ENCODE measurements at regions not wholly inside any gene's neighbourhood (a gene's known extent, or its start where the extent isn't known, plus 50 kb on each side); places are given as distances from the start of the nearest gene placed in this dataset.

DNA sequence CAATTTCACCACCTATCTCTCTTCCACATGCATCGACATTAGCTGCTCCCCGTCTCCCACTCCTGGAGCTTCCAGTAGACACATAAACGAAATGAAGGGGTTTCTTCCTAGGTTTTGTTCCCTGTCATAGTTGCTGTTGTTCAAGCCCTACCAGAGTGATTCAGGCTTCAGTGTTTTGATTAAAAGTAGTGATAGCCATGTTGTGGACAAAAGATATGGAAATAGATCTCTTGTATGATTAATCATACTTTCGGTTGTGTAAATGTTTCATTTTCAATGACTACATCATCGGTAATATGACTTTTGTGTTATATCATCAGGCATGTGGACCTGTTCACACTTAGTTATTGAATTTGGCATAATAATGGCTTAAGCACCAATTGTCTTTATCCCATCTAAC lies 96.5 kb upstream of the KLF3 start:
- DNase-seq = no peak

- no peak for DNase-seq
Observed at GRCh38 chr4:38568768-38569167, 95.2 kb upstream of the KLF3 start.

DNA sequence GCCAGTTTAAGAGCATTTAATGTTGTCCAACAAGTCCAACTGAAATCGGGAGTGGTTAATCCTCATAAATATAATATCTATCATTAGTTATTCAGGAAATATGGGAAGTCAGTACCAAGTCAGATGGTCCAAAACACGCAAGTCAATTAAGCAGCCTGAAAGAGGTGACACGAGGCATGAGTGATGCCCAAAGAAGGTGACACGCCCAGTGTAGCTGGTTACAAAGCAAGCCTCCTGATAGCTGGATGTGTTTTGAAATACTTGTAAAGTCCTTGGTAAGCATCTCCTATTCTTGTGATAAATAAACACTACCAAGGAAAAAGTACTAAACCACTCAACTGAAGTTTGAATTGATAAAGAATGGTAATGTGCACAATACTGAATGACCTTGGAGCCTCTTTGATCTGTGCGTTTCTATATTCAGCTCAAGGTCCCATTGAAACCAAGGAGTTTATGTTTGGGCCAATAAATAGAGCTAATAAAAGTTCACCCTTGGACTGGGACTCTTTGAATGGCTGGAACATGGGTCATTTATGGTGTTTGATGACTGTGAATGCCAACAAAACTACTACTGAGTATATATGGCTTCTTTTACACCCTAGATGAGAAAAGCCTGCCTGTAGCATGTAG lies 93.2 kb upstream of the KLF3 start:
- DNase-seq = no peak

GRCh38 chr4:38572793-38573192 lies 91.2 kb upstream of the KLF3 start:
- no peak for DNase-seq

DNA sequence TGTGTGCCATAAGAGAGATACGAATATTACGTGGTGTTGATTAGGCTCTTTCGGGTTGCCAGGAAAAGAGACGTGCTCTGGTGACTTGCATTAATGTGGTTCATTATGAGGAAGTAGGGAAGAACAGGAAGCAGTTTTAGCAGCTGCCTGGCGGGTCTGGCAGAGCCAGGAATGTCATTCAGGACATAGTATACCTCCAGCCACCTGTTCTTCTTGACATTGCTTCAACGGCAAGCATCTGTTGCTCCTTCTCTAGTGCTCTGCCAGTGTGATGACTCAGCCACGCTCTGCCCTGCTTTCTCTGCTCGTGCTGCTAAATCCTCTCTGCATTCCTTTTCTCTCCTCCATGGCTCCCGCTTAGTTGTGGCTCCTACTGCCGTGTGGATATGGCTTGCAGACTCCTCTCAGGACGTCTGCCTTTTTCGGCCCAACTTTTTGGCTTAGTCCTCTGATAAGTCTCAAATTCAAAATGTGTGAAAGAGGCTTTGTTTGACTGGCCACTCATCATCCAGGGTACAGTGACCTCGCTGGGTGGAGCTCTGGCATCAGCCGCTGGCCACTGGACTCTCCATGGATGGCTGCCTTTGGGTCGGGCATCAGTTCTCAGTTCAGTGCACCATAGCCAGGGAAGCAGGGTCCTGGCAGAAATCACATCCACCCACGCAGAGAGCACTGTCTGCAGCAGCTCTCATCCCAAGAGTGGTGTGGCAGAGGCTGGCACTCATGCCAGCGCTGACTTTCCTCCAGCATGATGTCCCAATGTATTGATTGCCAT lies 89.3 kb upstream of the KLF3 start:
- DNase-seq = no peak

DNA sequence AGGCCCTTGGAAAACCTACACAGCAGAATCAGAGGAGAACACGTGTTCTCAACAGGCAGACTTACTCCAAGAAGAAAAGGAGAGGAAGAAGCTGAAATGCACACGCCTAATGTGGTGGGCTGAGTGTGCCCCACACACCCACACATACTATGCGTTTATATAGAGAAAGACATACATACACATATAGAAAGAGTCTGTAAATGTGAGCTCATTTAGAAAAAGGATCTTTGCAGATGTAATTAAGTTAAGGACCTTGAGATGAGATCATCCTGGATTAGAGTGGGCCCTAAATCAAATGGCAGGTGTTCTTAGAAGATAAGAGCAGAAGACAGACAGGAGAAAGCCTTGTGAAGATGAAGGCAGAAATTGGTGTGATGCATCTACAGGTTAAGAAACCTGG lies 87.2 kb upstream of the KLF3 start:
- no peak for DNase-seq

GRCh38 chr4:38577462-38577861 lies 86.5 kb upstream of the KLF3 start:
- DNase-seq = no peak

DNA sequence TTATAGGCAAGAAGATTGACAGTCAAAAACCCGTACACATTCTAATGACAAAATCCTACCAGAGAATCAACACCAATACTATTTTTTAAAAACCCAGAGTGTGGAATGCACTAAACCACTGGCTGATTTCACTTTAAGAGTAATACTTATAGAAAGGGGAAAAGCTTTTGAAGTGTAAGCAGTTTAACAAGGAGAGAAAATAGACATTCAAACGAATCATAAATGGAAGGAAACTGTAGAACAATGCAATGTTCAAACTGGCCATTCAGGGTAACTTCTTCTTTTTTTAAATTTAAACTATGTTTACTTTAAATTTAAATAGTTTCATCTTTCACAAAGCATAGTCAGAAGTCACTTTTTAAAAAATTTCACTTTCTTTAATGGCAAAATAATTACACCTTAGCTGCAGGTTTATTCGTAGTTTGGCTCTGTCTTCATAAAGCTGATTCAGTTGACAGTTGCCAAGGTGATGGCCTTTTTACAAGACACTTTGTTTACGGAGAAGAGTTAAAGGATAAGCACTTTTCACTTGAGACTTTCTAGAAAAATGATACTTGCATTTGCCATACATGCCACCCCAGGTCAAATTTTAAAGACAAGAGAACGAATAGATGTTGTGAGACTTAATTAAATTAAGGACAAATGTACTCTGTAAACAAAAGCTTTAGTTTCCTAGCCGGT lies 82.4 kb upstream of the KLF3 start:
- DNase-seq = no peak

GRCh38 chr4:38582445-38582844 lies 81.6 kb upstream of the KLF3 start:
- no peak for DNase-seq

DNA sequence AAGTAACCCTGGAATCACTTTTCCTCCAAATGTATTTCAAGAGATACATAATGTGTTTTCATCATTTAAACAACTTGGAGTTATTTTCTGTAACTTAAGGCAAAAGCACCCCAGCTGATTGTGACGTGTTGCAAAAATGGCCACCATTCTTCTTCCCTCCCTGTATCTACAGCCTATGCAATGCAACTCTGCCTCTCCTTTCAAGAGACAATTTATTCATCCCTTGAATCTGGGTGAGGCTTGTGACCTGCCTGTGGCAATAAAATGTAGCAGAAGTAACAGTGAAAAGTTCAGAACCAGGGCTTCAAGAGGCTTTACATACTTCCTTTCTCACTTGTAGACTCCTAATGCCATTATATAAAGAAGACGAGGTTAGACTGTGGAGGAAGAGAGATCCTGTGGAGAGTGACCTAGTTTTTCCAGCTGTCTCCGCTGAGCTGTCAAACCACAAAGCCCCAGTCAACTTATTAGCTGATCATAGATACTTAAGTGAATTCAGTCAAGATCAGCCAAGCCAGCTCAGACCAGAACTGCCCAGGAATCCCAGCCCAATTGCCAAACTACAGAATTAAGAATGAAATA lies 81.0 kb upstream of the KLF3 start:
- DNase-seq = peak; percentile 40

- no peak for DNase-seq
Observed at GRCh38 chr4:38585871-38586270, 78.1 kb upstream of the KLF3 start.

- DNase-seq = no peak
Observed at GRCh38 chr4:38587106-38587505, 76.9 kb upstream of the KLF3 start.

DNA sequence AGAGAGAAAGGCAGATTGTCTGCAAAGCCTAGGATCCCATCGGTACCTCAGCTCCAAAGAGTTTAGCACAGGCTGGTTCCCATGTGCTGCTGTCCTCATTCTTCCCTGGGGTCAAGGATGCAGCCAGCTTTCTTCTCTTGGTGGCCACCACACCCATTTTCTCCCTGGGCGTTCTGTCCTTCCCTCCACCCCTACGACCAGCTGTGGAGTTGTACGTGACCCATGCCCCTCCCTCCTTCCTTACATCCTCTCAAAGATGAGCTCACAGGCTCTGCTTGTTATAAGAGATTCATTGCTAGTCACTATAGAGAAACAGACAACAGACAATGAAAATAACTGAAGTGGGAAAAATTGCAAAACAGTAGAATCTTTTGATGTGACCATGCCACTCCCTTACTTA lies 74.0 kb upstream of the KLF3 start:
- no peak for DNase-seq

GRCh38 chr4:38591617-38592337 lies 72.2 kb upstream of the KLF3 start:
- no peak for DNase-seq

DNA sequence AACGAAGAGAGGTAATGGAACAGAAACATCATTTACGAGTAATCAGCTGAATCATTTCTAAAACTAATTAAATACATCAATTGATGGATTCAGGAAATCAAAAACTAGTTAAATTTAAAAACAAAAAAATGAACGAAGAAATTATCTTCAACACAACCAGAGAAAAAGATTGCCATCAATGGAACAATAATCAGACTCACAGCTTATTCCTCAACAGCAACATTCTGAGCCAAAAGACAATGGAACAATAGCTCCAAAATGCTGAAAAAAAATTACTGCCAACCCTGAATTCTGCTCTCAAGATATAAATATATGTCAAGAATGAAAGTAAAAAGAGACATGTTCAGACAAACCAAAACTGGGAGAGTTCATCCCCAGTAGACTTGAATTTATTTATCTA lies 65.5 kb upstream of the KLF3 start:
- DNase-seq = no peak

DNA sequence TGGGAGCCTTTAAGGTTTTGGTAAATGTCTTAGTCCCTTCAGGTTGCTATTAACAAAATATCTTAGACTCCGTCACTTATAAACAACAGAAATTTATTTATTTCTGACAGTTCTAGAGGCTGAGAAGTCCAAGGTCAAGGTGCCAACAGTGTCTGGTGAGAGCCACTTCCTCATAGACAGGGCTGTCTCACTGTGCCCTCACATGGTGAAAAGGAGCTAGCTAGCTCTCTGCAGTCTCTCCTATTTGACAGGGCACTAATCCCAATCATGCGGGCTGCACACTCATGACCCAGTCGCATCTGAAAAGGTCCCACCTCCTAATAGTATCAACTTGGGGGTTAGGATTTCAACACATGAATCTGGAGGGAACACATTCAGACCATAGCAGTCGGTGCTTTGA lies 63.4 kb upstream of the KLF3 start:
- DNase-seq = no peak

DNA sequence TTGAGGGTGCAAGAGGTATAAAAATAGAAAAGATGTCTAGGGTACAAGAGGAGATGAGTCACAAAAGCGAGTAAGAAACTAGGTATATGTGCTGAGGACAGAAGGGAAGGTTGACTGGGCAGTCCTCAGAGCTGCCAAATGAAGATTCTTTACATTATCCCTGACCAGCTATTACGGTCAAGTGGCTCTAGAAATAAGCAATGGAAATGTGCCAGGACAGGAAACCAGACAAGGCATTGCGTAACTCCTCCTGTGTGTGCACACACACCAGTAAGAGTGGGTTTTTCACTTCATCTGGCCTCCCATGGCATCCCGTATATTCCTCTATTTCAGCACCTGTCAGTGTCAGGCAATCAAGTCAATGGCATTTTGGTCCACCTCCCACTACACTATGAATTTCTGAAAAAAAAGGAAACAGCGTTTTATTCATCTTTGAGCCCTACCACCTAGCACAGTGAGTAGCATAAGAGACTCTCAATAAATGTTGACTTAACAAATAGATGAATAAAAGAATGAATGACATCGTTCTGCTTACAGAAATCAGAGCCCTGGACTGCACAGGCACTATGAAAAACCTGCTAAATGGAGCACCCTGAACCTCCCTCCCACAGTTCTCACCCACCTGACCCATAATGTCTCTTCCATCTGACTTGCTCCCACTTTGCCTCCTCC lies 62.6 kb upstream of the KLF3 start:
- DNase-seq = no peak

DNA sequence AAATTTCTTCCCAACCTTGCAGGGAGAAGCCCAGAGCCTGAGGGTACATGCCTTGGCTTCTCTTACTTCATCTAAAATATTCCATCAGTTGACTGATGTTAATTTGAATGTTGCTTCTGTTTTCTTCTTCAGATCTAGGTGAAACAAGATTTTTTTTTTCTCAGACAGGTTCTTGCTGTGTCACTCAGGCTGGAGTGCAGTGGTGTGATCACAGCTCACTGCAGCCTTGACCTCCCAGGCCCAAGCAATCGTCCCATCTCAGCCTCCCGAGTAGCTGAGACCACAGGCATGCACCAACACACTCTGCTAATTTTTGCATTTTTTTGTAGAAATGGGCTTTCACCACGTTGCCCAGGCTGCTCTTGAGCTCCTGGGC lies 62.1 kb upstream of the KLF3 start:
- DNase-seq = no peak

GRCh38 chr4:38603652-38604051 lies 60.3 kb upstream of the KLF3 start:
- DNase-seq = no peak

DNA sequence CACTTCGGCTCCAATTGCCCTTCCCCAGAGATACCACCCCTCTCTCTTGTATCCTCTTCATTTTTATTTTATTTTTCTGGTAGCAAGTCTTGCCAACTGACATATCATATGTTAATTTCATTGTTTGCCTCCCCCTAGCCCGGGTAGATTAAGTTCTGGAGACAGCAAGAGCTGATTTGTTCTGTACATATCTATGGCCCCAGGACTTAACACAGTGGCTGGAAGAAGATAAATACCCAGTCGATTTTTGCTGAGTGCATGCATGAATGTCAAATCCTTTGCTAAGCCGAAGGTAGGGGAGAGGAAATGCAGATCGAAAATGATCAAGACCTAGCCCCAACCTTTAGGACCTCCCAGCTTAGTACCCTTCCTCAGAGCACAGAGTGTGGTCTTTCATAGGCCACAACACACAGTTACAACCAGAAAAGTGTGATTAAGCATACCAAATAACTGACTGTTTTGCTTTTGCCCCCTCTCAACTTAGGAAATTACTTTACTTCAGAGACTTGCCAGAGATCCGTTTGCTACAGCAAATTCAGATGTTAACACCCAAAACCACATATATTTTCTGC lies 58.7 kb upstream of the KLF3 start:
- DNase-seq = no peak

DNA sequence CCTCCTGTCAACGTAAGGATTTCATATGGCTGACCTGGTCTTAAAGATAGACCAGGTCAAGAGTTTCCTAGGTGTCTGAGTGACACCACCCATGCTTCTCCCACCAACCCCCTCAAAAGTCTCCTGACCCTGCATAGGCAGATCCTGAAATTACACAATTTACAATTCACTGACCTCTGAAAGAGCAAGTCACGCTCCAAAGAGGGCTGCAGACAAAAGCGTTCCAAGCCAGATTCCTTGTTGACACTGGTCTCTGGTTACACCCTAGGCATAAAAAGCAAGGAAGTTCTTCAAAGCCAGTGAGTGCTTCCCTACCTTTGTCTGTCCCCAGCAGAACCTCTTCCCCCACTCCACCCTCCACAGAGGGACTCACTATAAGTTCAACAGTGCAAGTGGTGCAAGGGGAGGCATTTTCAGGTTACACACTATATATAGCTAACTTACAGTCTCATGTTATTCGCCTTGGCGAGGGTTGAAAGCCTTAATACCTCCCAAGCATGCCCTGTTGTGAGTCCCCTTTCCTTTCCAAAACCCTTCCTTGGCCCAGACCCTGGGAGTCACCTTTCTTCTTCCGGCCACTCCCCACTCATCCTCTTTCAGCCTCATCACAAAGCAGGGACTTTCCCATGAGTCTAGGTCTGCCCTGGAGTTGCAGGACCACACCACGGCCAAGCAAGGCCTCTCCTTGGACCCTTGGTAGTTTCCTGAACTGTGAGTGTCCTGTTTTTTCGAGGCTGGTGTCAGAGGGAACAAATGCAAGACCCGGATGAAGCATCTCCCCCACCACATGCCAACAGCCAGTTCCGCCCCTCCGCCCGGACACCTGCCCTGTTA lies 58.0 kb upstream of the KLF3 start:
- no peak for DNase-seq

DNA sequence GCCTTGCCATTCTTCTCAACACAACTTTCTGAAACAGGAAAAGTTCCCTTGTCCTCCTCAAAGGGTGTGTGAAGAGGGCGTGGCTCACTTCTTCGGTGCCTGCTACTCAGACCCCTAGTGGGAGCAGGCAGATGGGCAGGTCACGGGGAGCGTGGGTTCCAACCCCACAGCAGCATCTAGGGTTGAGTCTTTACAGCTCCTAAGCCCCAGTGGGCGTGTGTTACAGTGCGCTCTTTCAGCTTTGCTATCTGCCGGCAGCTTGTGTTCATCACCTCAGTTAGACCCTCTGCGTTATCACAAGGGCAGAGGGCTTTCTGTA lies 57.5 kb upstream of the KLF3 start:
- no peak for DNase-seq
